Fibroblast of upper back skin (primary cell): ENCODE measurements at regions not wholly inside any gene's neighbourhood (a gene's known extent, or its start where the extent isn't known, plus 50 kb on each side); places are given as distances from the start of the nearest gene placed in this dataset.

Source experiments
- DNase-seq: peaks from one replicate; pipeline ENCODE4 v3.0.0-alpha.2; 2013

DNA sequence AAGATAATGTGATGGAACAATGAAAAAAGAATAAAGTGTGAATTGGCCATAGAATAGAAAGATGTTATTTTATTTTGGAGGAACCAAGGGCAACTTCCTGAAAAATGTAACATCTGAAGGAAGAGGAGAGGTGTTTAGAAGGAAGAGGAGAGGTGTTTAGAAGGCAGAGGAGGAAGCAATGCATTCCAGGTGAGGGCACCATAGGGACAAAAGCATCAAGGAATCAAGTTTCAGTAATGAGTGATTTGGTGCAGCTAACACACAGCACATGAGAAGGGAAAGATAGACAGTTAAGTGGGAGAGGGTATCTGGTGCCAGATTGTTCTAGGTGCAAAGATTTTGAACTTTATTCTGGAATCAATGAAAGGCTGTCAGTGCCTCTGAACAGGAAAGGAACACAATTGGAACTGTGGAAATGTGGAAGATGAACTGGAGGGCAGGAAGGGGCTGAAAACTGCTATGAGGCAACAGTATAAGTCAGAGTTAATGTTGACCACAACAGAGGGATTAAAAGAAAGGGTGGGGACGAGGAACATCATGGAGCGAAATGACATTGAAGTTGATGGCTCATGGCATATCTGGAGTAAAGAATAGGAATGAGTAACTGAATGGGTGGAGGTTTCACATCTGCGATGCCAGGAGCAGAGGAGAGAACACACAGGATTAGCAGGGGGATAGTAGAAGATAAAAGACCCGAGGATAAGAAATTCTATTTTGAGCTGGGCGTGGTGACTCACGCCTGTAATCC is 326.6 kb downstream of the LRIG3 start:
- DNase-seq, result no peak

DNA sequence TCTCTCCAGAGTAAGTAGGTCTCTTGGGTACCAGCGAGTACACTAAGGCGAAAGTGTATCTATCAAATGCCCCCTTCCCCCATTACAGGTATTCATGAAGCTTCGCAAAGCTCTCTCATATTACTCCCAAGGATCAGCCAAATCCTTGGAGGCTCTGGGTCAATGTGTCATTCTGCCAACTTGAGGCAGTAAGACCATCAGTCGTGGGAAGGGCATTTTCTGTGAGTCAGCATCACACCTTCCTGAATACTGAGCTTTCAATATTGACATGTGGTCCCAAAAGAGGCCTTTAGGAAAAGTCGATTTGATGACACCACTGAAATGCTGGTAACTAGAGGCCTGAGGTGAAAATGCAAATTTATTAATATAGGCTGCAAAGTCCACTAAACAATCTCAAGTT is 323.9 kb downstream of the LRIG3 start:
- DNase-seq, result peak; percentile 5

DNA sequence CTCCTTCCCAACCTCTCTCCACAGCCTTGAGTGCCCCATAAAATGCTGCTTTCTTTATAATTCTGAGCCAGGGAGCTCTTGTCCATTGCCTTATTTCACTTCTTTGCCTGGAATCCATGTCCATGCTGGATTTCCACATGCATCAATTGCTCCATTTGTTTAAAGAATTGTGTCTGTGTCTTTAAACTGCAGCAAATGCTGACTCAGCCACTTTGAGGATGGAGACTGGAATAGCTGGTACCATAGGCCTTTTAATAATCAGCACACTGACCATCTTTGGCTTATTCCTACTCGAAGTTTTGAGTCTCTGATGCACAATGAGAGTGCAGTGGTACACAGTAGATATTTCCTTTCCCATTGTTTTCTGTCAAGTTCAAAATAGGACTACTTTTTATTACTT is 318.8 kb downstream of the LRIG3 start:
- no peak for DNase-seq

DNA sequence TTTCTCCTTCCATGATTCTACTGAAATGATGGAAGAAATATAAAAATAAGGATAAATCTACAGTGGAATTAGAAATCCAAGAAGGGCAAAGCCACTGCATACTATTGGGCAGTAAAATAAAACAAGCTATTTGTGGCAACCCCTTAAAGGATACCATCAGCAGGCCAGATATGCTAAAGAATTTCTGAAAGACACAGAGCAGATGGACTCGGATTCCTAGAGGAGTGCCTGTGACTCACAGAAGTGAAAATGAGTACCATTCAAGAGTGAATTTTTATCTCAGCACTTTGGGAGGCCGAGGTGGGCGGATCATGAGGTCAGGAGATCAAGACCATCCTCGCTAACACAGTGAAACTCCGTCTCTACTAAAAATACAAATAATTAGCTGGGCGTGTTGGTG is 318.1 kb downstream of the LRIG3 start:
- DNase-seq, result peak; percentile 25

DNA sequence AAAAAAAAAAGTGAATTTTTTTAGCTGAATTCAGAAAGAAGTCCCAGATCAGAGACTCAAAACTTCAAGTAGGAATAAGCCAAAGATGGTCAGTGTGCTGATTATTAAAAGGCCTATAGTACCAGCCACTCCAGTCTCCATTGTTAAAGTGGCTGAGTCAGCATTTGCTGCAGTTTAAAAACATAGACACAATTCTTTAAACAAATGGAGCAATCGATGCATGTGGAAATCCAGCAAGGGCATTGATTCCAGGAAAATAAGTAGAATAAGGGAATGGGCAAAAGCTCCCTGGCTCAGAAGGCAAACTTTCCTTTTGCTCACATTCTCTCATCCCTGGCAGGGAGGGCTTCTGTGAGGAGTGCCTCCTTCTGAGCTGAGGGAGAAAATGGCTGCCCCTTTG is 317.6 kb downstream of the LRIG3 start:
- DNase-seq, result no peak

DNA sequence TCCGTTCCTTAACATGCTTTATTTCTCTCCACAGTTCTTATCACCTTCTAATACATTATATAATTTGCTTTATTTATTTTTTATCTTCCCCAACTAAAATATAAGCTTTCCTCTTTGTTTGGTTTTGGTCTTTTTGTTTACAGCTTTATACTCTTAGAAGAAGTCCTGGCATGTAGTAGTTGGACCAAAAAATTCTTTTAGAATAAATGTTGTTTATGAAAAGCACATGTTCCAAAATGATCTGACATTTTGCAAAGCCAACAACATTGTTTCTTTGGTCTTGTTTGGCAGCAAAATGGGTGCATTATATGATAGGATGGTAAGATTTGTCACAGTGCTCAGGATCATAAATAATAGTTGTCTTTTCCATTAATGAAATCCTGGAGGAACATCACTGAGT is 312.5 kb downstream of the LRIG3 start:
- no peak for DNase-seq

DNA sequence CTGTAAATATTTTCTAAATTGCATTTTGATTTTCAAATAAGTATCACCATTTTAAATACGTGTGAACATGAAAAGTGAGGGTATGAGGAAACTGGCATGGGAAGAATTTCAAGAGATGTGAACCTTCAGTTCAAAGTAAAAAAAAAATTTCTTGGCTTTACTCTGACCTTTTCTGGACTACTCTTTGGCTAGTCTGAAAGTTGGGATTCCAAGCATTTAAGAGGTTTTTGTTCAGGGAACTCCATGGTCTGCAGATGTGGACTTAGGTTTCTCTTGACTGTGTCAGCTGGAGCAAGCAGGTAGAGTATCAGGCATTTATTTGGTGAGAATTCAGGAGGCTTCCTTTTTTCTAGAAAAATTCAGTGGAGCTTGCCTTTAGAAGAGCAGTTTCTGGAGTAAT is 311.6 kb downstream of the LRIG3 start:
- peak; percentile 38 for DNase-seq

DNA sequence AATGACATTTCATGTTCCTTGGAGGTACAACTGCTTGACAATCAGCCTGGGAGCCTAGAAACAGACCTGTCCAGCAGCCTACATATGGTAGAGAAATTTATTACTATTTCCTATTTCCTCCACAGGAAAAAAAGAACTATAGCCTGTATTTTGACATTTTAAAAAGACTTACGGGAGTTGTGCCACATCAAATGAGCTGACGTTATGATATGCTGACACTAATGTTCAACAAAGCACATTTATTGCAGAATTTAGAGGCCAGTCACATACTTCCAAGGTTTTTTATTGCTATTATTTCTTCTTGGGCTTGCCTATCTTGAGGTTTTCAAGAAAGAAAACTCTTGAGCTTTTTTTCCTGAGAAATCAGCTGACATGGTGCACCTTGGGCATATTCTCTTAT is 305.3 kb downstream of the LRIG3 start:
- DNase-seq, result no peak

DNA sequence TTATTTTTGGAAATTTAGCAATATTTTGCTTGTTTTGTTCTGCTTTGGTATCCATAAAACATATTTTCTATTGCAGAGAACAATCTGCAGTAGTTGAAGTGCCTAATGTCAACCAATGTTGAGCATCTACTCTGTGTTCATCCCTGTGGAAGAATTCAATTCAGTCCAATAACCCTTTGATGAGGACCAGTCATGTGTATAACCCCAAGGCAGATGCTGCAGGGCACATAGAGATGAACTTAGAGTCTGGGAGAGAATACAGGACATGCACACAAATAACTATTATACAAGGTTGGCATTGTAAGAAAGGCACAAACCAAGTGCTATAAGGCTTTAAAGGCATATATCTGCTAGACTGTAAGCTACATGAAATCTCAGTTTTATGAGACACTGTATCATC is 304.7 kb downstream of the LRIG3 start:
- DNase-seq, result no peak

DNA sequence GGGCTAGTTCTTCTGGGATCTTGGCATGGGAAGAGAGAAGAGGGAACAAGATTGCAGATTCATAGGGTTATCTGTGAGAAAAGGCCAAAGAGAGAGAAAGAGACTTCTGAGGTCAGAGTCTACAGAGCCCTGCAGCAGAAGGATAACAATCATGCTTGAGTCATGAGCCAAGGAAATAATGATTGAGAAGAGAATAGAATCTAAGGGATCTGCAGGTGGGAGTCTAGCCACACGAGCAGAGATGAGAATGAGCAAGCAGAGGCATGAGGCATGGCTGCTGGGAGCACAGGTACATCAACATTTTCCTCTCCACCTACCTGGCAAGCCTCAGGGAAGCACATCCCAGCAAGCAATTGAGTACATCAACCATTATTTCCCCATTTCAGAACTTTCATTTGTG is 303.7 kb downstream of the LRIG3 start:
- DNase-seq, result no peak

DNA sequence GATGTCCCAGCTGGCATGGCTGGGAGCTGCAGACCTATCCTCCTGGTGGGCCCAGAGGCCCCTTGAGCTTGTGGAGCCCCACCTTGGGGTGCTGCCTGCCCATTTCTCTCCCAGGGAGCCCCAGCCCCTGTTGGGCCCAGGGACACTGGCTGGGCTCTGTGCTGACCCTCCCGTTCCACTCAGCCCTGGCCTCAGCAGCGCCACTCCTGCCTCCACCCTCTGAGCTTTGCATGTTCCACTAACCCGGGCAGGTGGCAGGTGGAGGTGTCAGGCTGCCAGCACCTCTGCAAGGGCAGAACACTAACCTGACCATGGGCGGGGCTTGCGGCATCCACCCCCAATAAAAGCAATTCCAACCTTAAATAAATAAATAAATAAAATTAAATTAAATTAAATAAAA is 299.2 kb downstream of the LRIG3 start:
- no peak for DNase-seq

DNA sequence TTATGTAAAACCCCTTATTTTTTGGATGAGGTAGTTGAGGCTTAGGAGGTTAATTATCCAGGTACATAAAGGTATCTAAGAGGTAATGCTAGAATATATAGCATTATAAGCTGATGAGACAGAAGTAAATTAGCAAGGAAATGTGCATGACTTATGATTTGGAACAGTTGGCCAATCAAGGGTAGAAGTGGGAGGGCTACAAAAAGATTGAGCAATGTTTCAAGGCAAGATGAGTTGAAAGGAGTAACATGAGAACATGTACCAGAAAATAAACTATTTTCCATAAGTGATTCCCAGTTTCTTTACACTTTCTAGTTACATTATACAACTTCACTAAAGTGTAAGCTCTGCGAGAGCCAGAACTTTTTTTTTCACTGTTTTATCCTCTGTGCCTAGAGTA is 290.9 kb downstream of the LRIG3 start:
- DNase-seq, result no peak

DNA sequence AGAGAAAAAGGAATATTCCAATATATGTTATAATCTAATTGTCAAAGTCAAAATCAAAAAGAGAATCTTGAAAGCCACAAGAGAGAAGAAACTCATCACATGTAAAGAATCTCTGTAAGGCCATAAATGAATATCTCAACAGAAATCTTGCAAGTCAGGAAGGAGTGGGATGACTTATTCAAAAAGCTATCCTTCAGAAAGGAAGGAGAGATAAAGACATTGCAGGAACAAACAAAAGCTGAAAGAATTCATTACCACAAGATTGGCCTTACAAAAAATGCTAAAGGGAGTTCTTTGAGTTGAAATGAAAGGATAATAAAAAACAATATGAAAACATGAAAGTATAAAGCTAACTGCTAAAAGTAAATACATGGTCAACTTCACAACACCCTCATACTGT is 286.8 kb downstream of the LRIG3 start:
- no peak for DNase-seq

DNA sequence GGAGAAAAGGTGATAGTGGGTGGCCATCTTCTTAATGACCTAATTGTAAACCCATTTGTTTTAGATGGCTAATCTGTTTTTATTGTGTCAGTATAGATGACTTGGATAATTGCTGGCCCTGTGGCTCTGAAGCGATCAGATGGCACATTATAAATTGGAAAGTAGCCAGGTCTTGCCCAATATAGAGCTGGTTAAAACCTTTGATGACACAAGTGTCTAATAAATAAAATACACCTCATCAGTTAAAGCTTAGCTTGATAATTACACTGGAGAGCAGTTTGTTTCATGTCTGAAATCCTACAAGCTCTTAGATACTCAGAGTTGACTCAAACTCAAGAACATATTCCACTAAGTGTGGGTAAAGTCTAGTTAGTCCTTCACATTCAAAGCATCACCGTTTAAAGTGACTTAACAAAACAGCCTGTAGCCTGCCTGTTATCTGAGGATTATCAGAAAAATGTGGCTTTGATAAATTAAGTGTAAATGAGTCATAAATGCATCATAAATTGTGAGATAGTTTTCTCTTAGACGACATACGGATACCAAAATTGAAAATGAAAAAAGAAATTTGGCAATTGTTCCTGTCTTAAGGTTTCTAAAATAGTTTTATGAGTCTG is 280.9 kb downstream of the LRIG3 start:
- DNase-seq, result peak; percentile 27

DNA sequence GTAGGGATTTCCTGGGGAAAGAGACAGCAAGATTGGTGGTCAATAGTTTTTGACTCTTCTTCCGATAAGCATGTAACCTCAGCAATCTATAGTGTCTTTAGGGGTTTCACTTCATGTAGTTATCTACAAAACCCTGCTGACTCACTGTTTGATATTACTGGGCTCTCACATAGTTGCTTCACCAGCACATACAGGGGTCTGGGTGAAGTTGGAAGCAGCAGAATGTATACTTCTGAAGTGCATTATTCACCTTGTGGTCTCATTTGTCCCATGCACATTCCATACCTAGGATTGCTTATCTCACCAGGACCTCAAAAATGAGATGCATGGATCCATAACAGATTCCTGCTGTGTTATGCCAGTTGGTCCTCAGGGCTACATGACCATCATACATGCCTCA is 280.0 kb downstream of the LRIG3 start:
- DNase-seq, result peak; percentile 44

DNA sequence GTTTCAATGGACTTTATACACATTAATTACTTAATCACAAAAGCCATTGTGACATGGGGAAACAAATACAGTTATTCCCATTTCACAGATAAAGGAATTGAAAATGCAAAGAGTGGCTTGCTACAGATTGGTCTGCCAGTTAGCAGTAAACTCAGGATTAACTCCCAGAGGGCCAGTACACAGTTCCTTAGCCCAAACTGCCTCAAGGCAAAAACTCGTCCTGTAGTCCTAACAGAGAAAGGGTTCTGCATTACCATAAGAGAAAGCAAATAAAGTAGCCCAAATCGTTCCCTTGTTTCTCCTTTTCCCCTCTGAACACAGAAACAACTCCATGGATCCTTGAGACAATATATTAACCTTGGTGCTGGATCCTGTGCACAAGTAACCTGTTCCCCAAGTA is 274.4 kb downstream of the LRIG3 start:
- DNase-seq, result no peak

DNA sequence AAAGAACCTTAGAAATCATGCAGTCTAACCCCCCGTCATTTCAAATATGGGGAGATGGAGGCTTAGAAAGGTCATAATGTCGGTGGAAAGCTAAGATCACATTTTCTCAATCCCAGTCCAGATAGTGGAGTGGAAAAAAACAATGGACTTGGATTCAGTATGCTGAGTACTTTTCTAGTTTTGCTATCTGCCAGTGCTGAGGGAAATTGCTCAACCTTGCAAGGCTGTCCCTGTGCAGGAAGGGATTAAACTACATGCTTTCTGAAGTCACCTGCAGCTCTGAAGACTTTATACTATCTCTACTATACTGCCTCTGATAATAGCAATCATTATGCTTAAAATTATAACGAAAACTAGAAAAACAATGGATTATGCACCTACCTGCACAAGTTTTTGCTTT is 272.8 kb downstream of the LRIG3 start:
- DNase-seq, result no peak

DNA sequence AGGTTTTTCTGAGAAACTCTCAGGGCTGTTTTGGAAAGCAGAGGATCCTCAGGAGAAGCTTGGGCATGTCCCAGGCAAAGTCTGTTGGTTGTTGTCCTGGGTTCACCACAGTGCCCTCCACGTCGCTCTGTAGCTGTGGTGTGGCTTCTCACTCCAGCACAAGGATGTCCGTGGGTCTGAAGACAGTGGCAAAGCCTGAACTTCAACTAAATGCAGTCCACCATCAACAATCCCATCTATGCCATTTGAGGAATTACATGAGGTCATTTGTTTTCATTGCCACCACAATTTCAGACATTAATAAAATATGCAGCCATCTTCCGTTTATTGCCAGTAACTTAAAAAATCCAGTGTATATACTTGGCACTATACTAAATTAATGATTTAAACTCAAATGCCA is 272.1 kb downstream of the LRIG3 start:
- no peak for DNase-seq

DNA sequence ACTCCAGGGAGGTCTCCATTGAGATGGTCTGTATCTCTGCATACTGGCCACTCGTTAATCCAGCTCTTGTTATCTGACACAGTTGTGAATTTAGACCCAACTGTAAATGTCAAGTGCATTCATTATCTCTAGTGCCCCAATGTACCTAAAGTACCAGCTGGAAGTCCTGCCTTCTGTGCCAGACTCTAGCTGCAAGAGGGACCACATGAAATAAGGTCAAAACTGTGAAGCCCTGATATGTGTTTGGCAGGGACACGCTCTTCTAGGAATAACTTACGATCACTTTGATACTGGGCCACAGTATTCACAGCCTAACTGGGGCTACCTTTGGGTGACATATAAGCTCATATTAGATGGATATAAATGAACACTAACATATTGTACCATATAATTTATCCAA is 268.5 kb downstream of the LRIG3 start:
- no peak for DNase-seq

DNA sequence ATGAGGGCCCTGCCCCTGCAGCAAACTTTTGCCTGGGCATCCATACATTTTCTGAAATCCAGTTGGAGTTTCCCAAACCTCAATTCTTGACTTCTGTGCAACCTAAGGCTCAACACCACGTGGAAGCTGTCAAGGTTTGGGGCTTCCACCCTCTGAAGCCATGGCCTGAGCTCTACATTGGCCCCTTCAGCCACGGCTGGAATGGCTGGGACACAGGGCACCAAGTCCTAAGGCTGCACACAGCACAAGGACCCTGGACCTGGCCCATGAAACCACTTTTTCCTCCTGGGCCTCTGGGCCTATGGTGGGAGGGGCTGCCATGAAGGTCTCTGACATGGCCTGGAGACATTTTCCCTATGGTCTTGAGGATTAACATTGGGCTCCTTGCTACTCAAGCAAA is 266.3 kb downstream of the LRIG3 start:
- no peak for DNase-seq

DNA sequence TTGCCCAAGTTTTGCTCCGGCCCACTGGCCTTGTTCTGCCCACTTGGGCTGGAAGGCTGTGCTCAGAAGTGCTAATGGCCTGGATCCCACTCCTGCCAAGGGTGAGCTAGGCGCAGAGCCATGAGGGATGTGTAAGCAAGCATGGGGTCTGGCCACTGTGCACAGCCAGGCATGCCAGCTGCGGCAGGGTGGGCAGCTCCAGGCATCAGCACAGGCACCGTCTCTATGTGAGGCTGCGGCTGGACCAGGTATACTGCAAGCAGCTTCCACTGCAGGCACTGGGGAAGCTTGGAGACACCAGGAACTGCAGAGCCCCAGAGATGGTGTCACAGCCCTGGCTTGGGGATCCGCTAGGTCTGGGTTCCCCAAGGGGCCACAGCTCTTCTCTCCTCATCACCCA is 264.9 kb downstream of the LRIG3 start:
- no peak for DNase-seq

DNA sequence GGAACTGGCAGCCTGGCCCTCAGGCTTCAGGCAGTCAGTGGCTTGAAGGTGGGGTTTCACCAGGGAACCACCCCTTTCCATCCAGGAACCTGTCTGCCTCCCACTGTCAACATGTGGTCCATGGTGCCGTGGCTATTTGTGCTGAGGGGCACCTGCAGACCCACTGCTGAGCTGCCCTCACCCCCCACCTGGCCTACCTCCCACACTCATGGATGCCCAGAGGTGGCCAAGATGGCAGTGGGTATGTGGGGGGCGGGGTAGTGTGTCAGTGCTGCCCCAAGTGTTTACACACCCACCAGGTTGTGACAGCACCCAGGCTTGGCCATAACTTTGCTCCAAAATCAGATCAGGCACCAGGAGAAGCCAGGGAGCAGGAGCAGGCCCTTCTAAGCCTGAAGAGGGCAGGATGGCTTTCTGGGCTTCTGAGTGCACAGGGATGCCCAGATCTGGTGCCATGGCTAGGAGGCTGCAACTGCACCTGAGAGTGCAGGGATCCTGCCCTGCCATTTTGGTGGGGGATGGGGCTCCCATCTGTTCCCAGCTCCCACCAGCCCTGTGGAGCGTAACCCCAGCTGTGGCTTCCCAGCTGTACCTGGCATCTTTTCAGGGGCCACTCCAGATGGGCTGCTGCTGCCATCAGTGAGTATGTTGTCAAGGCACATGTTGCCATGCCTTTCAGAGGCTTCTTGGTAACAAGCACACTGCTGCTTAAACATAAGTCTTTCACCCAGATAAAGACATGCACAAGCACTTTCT is 263.9 kb downstream of the LRIG3 start:
- DNase-seq, result no peak

DNA sequence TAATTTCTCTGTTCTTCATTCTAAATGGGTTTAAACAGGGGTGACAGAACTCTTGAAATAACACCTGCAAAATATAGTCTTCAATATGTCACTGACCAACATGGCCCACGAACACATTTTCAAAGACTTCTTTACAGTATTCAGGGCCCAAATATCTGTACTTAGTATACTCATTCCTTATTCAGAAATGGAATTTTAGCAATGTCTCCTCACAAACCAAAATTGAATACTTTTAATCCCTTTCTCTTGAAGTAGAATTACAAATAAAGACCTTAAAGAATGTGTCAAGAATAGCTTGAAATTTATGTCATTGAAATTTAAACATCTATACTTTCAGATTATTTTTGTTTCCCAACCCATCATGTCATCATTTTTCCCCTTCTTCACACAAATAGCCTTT is 263.1 kb downstream of the LRIG3 start:
- peak; percentile 54 for DNase-seq

DNA sequence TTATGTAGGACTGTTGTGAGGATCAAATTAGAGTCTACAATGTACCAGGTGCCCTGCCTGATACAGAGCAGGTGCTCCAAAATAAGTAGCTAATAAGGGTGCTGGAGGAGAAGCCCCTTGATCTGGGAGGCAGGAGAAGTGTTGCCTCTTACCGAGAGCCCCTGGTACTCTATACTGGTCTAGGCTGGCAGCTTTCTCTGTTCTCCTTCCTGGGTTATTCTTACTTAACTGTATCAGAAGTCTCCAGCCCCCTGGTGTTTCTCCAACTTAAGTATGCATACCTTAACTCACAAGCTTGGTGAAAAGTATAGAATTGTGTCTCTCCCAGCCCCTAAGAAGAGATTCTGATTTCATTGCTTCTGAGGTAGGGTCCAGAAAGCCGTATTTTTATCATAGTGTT is 254.9 kb downstream of the LRIG3 start:
- no peak for DNase-seq
